Right lobe of liver (tissue), 6 donors: ENCODE measurements at regions not wholly inside any gene's neighbourhood (a gene's known extent, or its start where the extent isn't known, plus 50 kb on each side); places are given as distances from the start of the nearest gene placed in this dataset.

Source experiments
- ATAC-seq, 4 donors: fragments of 200-7000 bp; cut with Tn5 transposase; one replicate each; pipeline ENCODE4 v1.9.1; 2020; ENCODE audit warnings: mild to moderate bottlenecking in 4 of 4, moderate library complexity in 4 of 4
- DNase-seq, 3 donors: peaks; one replicate each; pipeline ENCODE4 v3.0.0-alpha.2; 2020
- H3K27ac ChIP-seq, 3 donors: fragments of 200-600 bp; one replicate each; pipeline ENCODE4 v1.8.0; 2022
- H3K27me3 ChIP-seq, 2 donors: fragments of 200-600 bp; one replicate each; pipeline ENCODE4 v1.8.0; 2022
- H3K36me3 ChIP-seq, 4 donors: fragments of 200-600 bp; sonication (generic) in 1 of 4; one replicate each; pipeline versions ENCODE4 v1.5.1 to v1.8.0; 2017 to 2022; ENCODE audit warnings: control low read depth in 1 of 4
- H3K4me1 ChIP-seq, 4 donors: fragments of 200-600 bp; sonication (generic) in 1 of 4; one replicate each; pipeline versions ENCODE4 v1.5.1 to v1.8.0; 2017 to 2022; ENCODE audit warnings: control low read depth in 1 of 4
- H3K4me3 ChIP-seq, 3 donors: fragments of 200-600 bp; one replicate each; pipeline ENCODE4 v1.8.0; 2022
- H3K9me3 ChIP-seq, 4 donors: fragments of 200-600 bp; sonication (generic) in 1 of 4; one replicate each; pipeline versions ENCODE4 v1.5.1 to v1.8.0; 2017 to 2022; ENCODE audit warnings: control low read depth in 1 of 4
- CTCF ChIP-seq, 4 donors: fragments of 200-600 bp in 3 of 4; fragments of 450-650 bp in 1 of 4; IDR thresholded peaks; one replicate each; pipeline versions ENCODE4 v1.5.1 to v1.8.0; 2016 to 2022; ENCODE audit warnings: antibody characterized with exemption in 4 of 4, mild to moderate bottlenecking in 2 of 4
- POLR2A ChIP-seq: fragments of 450-650 bp; IDR thresholded peaks from one replicate; pipeline ENCODE4 v1.6.1; 2017; ENCODE audit warnings: antibody characterized with exemption, mild to moderate bottlenecking
- WGBS: methylation state at CpG from one replicate; pipeline ENCODE4 v1.1.6; 2018; ENCODE audit warnings: low coverage, low lambda C conversion rate; ENCODE audit not compliant: insufficient coverage; ENCODE audit errors: missing lambda C conversion rate; 5-methylcytosine and 5-hydroxymethylcytosine counted together
- intact Hi-C, 2 donors: fragments of 100-400 bp; cut with DNase I; formaldehyde crosslinking; loops; one replicate each; pipeline versions ENCODE4 v1.11.2 to v1.14.1; 2022
- donor health status: DM: no; HTN: yes; CAD: no.
- donor health status: DM: no; HTN: no; CAD: no.
- donor health status: DM: no; HTN: no; CAD: no.
- donor health status: DM: no; HTN: yes; CAD: no.
- donor health status: DM: no; HTN: yes; CAD: no.

DNA sequence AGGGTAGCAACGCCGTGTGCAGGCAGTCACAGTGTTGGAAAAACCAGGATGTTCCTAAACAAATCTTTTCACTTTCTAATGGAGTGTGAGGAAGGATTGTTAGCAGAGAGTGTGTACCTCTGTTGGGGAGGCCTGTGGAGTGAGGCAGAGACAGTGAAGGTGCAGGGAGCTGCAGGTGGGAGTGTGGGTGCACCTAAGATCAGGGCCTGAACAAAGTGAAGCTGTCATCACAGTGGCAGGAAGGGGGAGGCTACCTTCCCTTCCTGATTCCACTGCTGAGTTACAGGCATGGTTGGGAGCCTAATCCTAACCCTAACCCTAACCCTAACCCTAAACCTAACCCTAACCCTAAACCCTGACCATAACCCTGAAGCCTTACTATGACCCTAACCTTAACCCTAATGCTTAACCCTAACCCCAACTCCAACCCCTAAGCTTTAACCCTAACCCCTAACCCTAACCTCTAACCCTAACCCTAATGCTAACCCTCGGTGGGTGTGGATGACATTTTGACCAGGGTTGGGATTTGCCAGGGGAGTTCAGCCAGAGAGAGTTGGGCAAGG is 158.8 kb upstream of the KLF6 start:
- Histone ChIP-seq H3K4me3 (no peak overlapping the region), H3K4me1 (no peaks in the 10 kb centered on the region), H3K27me3 (no peaks in the 10 kb centered on the region), H3K9me3 (no peaks in the 10 kb centered on the region), H3K36me3 (no peaks in the 10 kb centered on the region), H3K27ac (no peak overlapping the region)
- intact Hi-C loops = no loop called here
- TF ChIP-seq CTCF (IDR thresholded peaks at IDR 0.05) (no peak), POLR2A (no peak)
- ATAC-seq = peak in 1 of 4 donors; percentile 9
- WGBS = 79% methylated on average over 3 of the region's 3 CpGs
- DNase-seq = no peak

- ATAC-seq = peak in 1 of 4 donors; percentile 22
- Histone ChIP-seq H3K27me3 (no peaks in the 10 kb centered on the region), H3K27ac (no peak overlapping the region), H3K36me3 (no peaks in the 10 kb centered on the region), H3K4me1 (no peaks in the 10 kb centered on the region), H3K4me3 (no peak overlapping the region), H3K9me3 (no peaks in the 10 kb centered on the region)
- TF ChIP-seq POLR2A (no peak), CTCF (IDR thresholded peaks at IDR 0.05) (no peak)
- DNase-seq = no peak
- intact Hi-C loops = no loop called here
- 85% methylated on average over 8 of the region's 9 CpGs for WGBS
Observed at GRCh38 chr10:3942937-3943489, 158.0 kb upstream of the KLF6 start.

- no peaks in the 10 kb centered on the region for H3K4me1 ChIP-seq
- no peaks in the 10 kb centered on the region for H3K36me3 ChIP-seq
- ATAC-seq (no peak), DNase-seq (no peak)
- intact Hi-C loops = no loop called here
- TF ChIP-seq POLR2A = no peak
- TF ChIP-seq CTCF (IDR thresholded peaks at IDR 0.05) = no peak
- no peaks in the 10 kb centered on the region for H3K9me3 ChIP-seq
- no peak overlapping the region for H3K4me3 ChIP-seq
- 91% methylated on average over 10 of the region's 12 CpGs for WGBS
- H3K27me3 ChIP-seq = no peaks in the 10 kb centered on the region
- no peak overlapping the region for H3K27ac ChIP-seq
Observed at GRCh38 chr10:3941676-3942075, 156.7 kb upstream of the KLF6 start.

DNA sequence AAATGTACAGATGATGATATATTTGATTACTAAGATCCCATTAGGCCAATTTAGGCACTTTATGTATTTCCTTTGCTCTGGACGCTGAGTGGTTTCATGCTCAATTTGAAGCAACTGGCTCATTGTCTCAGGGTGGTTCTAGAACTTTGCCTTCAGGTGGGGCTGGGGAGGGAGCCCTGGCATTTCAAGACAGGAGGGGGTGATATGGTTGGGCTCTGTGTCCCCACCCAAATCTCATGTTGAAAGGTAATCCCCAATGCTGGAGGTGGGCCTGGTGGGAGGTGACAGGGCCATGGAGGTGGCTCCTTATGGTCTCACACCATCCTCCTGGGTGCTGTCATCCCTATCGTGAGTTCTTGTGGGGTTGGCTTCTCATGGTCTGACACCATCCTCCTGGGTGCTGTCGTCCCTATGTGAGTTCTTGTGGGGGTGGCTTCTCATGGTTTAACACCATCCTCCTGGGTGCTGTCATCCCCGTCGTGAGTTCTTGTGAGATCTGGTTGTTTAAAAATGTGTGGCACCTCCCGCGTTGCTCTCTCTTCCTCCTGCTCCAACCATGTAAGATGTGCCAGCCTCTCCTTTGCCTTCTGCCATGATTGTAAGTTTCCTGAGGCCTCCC is 151.5 kb upstream of the KLF6 start:
- Histone ChIP-seq H3K36me3 (no peaks in the 10 kb centered on the region), H3K4me3 (no peak overlapping the region), H3K27ac (peak overlapping the region; percentile 73 to 76 (median 73)), H3K9me3 (no peaks in the 10 kb centered on the region), H3K4me1 (peaks cover 0 to 7% (median 0%) of the 10 kb centered on the region in 4 donors), H3K27me3 (no peaks in the 10 kb centered on the region)
- peak in 2 of 4 donors; percentile 3 to 5 for ATAC-seq
- no peak for DNase-seq
- intact Hi-C loops = no loop called here
- 87% methylated on average over 4 of the region's 7 CpGs for WGBS
- no peak for TF ChIP-seq POLR2A
- TF ChIP-seq CTCF (IDR thresholded peaks at IDR 0.05) = no peak
